Panc1 (cell line): ENCODE measurements at regions not wholly inside any gene's neighbourhood (a gene's known extent, or its start where the extent isn't known, plus 50 kb on each side); places are given as distances from the start of the nearest gene placed in this dataset.

Experiments used
- ATAC-seq: fragments of 200-7000 bp; cut with Tn5 transposase; 2 replicates; pipeline ENCODE4 v1.9.1; 2020; ENCODE audit warnings: mild to moderate bottlenecking, moderate library complexity
- BruUV-seq: library from RNA; stranded (reverse); fragments of 400-500 nt; replicated peaks from 2 replicates; lab custom pipeline; 2021; lab: Mats Ljungman, UMichigan
- CTCF ChIA-PET: fragments of 300-600 bp; sonication (Branson Sonifier 250); formaldehyde crosslinking; loops from one replicate; lab custom pipeline; 2022; ENCODE audit warnings: antibody characterized with exemption; lab: Charles Lee
- POLR2A ChIA-PET: fragments of 300-600 bp; sonication (Branson Sonifier 250); formaldehyde crosslinking; loops from one replicate; lab custom pipeline; 2022; ENCODE audit warnings: antibody characterized with exemption; lab: Charles Lee
- DNase-seq: peaks from one replicate; pipeline ENCODE4 v3.0.0-alpha.2; 2010; ENCODE audit warnings: low read depth, low spot score
- H3K27ac ChIP-seq: 2 replicates; pipeline ENCODE4 v1.5.1; 2011; ENCODE audit warnings: mild to moderate bottlenecking, low read length, inconsistent platforms
- H3K27me3 ChIP-seq: fragments of 200-500 bp; sonication (Bioruptor generic); 2 replicates; pipeline ENCODE4 v1.6.0; 2014; ENCODE audit warnings: low read length, inconsistent platforms; ENCODE audit not compliant: control insufficient read depth, insufficient read depth
- H3K36me3 ChIP-seq: fragments of 200-500 bp; sonication (Bioruptor generic); 2 replicates; pipeline ENCODE4 v1.5.1; 2014; ENCODE audit warnings: inconsistent platforms, mild to moderate bottlenecking, low read length, moderate library complexity; ENCODE audit not compliant: control insufficient read depth, insufficient read depth
- H3K4me1 ChIP-seq: 2 replicates; pipeline ENCODE4 v1.5.1; 2011; ENCODE audit warnings: inconsistent platforms, mild to moderate bottlenecking, low read length, moderate library complexity; ENCODE audit not compliant: control insufficient read depth, insufficient read depth
- H3K4me3 ChIP-seq, 2 experiments: 2 replicates each; pipeline ENCODE4 v1.5.1; 2011 to 2012; ENCODE audit warnings: low read depth in 2 of 2, low read length in 2 of 2, mild to moderate bottlenecking in 2 of 2, inconsistent platforms in 1 of 2, moderate library complexity in 1 of 2
- H3K9me3 ChIP-seq: fragments of 200-500 bp; sonication (Bioruptor generic); 2 replicates; pipeline ENCODE4 v1.5.1; 2014; ENCODE audit warnings: low read depth, mild to moderate bottlenecking, inconsistent platforms, low read length, moderate library complexity; ENCODE audit not compliant: control insufficient read depth, insufficient read depth
- POLR2AphosphoS5 ChIP-seq: IDR thresholded peaks from 2 replicates; pipeline ENCODE4 v1.6.1; 2012; ENCODE audit warnings: mild to moderate bottlenecking, low read depth, low read length, moderate library complexity
- SIN3A ChIP-seq: IDR thresholded peaks from 2 replicates; pipeline ENCODE4 v1.6.1; 2012; ENCODE audit warnings: low read depth, mild to moderate bottlenecking, low read length, moderate library complexity, borderline replicate concordance; ENCODE audit not compliant: insufficient read depth
- TCF7L2 ChIP-seq: IDR thresholded peaks from 2 replicates; pipeline ENCODE4 v1.6.1; 2011; ENCODE audit warnings: mild to moderate bottlenecking, low read depth, low read length, inconsistent platforms
- in situ Hi-C: cut with HindIII; loops from 2 replicates; pipeline ENCODE4 v1.10.0; 2016; ENCODE audit warnings: low sequenced_read_pairs, low pct_unique_long_range_greater_than_20kb
- intact Hi-C: fragments of 100-400 bp; cut with micrococcal nuclease; formaldehyde crosslinking; loops from one replicate; pipeline ENCODE4 v1.10.0; 2022; ENCODE audit not compliant: unreplicated experiment
- TF ChIP-seq, protein P1 (sequence below), 2 experiments: IDR thresholded peaks; 2 replicates each; pipeline ENCODE4 v1.6.1; 2011 to 2012; ENCODE audit warnings: low read depth in 2 of 2, control low read depth in 1 of 2, low read length in 1 of 2, mild to moderate bottlenecking in 1 of 2, moderate library complexity in 1 of 2; ENCODE audit not compliant: insufficient read depth in 1 of 2
- TF ChIP-seq, protein P2 (sequence below): fragments of 450-650 bp; IDR thresholded peaks from 2 replicates; pipeline ENCODE4 v1.5.1; 2017; ENCODE audit warnings: mild to moderate bottlenecking

DNA sequence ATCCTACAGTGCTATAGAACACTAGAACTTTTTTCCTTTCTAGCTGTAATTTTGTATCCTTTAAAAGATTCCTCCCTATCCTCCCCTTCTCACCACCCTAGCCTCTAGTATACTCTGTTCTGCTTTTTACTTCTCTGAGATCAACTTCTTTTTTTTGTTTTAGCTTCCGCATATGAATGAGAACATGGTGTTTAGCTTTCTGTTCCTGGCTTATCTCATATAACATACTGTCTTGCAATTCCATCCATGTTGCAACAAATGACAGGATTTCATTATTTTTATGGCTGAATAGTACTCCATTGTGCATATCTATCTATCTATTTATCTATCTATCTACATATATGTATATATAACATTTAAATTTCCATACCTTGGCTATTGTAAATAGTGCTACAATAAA is 126.0 kb upstream of the MAN2A1 start:
- Histone ChIP-seq H3K4me1 (no peaks in the 10 kb centered on the region), H3K27me3 (no peaks in the 10 kb centered on the region), H3K27ac (no peak overlapping the region), H3K9me3 (no peaks in the 10 kb centered on the region), H3K4me3 (no peak overlapping the region), H3K36me3 (no peaks in the 10 kb centered on the region)
- in situ Hi-C loops (no loop called here), intact Hi-C loops (no loop called here)
- ChIA-PET CTCF (no interaction called here), POLR2A (no interaction called here)
- DNase-seq (no peak), ATAC-seq (no peak)
- TF ChIP-seq POLR2AphosphoS5: no peak
- TF ChIP-seq, protein P1, sequence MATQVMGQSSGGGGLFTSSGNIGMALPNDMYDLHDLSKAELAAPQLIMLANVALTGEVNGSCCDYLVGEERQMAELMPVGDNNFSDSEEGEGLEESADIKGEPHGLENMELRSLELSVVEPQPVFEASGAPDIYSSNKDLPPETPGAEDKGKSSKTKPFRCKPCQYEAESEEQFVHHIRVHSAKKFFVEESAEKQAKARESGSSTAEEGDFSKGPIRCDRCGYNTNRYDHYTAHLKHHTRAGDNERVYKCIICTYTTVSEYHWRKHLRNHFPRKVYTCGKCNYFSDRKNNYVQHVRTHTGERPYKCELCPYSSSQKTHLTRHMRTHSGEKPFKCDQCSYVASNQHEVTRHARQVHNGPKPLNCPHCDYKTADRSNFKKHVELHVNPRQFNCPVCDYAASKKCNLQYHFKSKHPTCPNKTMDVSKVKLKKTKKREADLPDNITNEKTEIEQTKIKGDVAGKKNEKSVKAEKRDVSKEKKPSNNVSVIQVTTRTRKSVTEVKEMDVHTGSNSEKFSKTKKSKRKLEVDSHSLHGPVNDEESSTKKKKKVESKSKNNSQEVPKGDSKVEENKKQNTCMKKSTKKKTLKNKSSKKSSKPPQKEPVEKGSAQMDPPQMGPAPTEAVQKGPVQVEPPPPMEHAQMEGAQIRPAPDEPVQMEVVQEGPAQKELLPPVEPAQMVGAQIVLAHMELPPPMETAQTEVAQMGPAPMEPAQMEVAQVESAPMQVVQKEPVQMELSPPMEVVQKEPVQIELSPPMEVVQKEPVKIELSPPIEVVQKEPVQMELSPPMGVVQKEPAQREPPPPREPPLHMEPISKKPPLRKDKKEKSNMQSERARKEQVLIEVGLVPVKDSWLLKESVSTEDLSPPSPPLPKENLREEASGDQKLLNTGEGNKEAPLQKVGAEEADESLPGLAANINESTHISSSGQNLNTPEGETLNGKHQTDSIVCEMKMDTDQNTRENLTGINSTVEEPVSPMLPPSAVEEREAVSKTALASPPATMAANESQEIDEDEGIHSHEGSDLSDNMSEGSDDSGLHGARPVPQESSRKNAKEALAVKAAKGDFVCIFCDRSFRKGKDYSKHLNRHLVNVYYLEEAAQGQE (IDR thresholded peaks at IDR 0.05; ENCODE audit: insufficient read depth in 1 of 2, low read depth in 2 of 2, low read length in 1 of 2): no peak
- no peak for TF ChIP-seq SIN3A
- TF ChIP-seq, protein P2, sequence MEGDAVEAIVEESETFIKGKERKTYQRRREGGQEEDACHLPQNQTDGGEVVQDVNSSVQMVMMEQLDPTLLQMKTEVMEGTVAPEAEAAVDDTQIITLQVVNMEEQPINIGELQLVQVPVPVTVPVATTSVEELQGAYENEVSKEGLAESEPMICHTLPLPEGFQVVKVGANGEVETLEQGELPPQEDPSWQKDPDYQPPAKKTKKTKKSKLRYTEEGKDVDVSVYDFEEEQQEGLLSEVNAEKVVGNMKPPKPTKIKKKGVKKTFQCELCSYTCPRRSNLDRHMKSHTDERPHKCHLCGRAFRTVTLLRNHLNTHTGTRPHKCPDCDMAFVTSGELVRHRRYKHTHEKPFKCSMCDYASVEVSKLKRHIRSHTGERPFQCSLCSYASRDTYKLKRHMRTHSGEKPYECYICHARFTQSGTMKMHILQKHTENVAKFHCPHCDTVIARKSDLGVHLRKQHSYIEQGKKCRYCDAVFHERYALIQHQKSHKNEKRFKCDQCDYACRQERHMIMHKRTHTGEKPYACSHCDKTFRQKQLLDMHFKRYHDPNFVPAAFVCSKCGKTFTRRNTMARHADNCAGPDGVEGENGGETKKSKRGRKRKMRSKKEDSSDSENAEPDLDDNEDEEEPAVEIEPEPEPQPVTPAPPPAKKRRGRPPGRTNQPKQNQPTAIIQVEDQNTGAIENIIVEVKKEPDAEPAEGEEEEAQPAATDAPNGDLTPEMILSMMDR: no peak
- no peak for TF ChIP-seq TCF7L2
- no TSS peak for BruUV-seq

DNA sequence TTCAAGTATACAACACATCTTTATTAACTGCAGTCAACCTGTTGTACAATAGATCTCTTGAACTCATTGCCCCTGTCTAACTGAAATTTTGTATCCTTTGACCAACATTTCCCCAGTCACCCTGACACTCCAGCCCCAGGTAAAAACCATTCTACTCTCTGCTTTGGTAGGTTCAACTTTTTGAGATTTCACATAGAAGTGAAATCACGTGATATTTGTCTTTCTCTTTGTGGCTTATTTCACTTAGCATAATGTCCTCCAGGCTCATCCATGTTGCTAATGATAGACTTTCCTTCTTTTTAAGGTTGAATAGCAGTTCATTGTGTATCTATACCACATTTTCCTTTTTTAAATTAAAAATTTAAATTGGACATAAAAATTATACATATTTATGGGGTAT is 126.5 kb upstream of the MAN2A1 start:
- CTCF ChIA-PET: no interaction called here

More for the DNA sequence above, 126.5 kb upstream of the MAN2A1 start:
- H3K27ac ChIP-seq: no peak overlapping the region
- no peaks in the 10 kb centered on the region for H3K9me3 ChIP-seq
- in situ Hi-C loops (no loop called here), intact Hi-C loops (no loop called here)
- BruUV-seq: no TSS peak
- no peak for ATAC-seq
- H3K4me3 ChIP-seq: no peak overlapping the region
- no peaks in the 10 kb centered on the region for H3K4me1 ChIP-seq
- no peaks in the 10 kb centered on the region for H3K36me3 ChIP-seq
- TF ChIP-seq TCF7L2: no peak
- TF ChIP-seq, protein P2: no peak
- TF ChIP-seq, protein P1 (IDR thresholded peaks at IDR 0.05; ENCODE audit: insufficient read depth in 1 of 2, low read depth in 2 of 2, low read length in 1 of 2): no peak
- no peak for TF ChIP-seq POLR2AphosphoS5
- no peak for TF ChIP-seq SIN3A
- no peaks in the 10 kb centered on the region for H3K27me3 ChIP-seq
- no peak for DNase-seq
- POLR2A ChIA-PET: no interaction called here
